HK-2 (cell line): ENCODE measurements at regions not wholly inside any gene's neighbourhood (a gene's known extent, or its start where the extent isn't known, plus 50 kb on each side); places are given as distances from the start of the nearest gene placed in this dataset.
"Not testable (repeated sequence)": the region's sequence is repeated elsewhere in the genome, so short reads cannot be mapped to it uniquely, and the experiment has no call there.

Source experiments
- DNase-seq: peaks from one replicate; pipeline ENCODE4 v3.0.0-alpha.2; 2018; ENCODE audit not compliant: unreplicated experiment

- DNase-seq, result not testable (repeated sequence)
These were observed 258.6 kb upstream of the GOT2 start for GRCh38 chr16:58992755-58993154.

- DNase-seq, result not testable (repeated sequence)
These were observed 249.3 kb upstream of the GOT2 start for GRCh38 chr16:58983181-58983965.

- DNase-seq, result no peak
These were observed 236.7 kb upstream of the GOT2 start for GRCh38 chr16:58970775-58971174.

- no peak for DNase-seq
These were observed 229.4 kb upstream of the GOT2 start for GRCh38 chr16:58963479-58963878.

GRCh38 chr16:58962811-58963210 lies 228.7 kb upstream of the GOT2 start:
- DNase-seq, result no peak

- DNase-seq, result no peak
These were observed 226.4 kb upstream of the GOT2 start for GRCh38 chr16:58960484-58960883.

- DNase-seq, result no peak
These were observed 225.9 kb upstream of the GOT2 start for GRCh38 chr16:58960034-58960433.

- no peak for DNase-seq
These were observed 224.6 kb upstream of the GOT2 start for GRCh38 chr16:58958749-58959148.

GRCh38 chr16:58948244-58948643 lies 214.1 kb upstream of the GOT2 start:
- DNase-seq, result no peak

GRCh38 chr16:58940609-58941008 lies 206.5 kb upstream of the GOT2 start:
- DNase-seq, result no peak

GRCh38 chr16:58938811-58939210 lies 204.7 kb upstream of the GOT2 start:
- no peak for DNase-seq

GRCh38 chr16:58937661-58938060 lies 203.5 kb upstream of the GOT2 start:
- no peak for DNase-seq

GRCh38 chr16:58933186-58933585 lies 199.1 kb upstream of the GOT2 start:
- DNase-seq, result no peak

GRCh38 chr16:58931436-58931835 lies 197.3 kb upstream of the GOT2 start:
- no peak for DNase-seq

- DNase-seq, result no peak
These were observed 189.0 kb upstream of the GOT2 start for GRCh38 chr16:58923094-58923493.

- no peak for DNase-seq
These were observed 179.3 kb upstream of the GOT2 start for GRCh38 chr16:58913456-58913855.

GRCh38 chr16:58912571-58912970 lies 178.5 kb upstream of the GOT2 start:
- no peak for DNase-seq

- no peak for DNase-seq
These were observed 173.0 kb upstream of the GOT2 start for GRCh38 chr16:58906981-58907715.

GRCh38 chr16:58904291-58904690 lies 170.2 kb upstream of the GOT2 start:
- no peak for DNase-seq

GRCh38 chr16:58889516-58889915 lies 155.4 kb upstream of the GOT2 start:
- no peak for DNase-seq

- no peak for DNase-seq
These were observed 151.5 kb upstream of the GOT2 start for GRCh38 chr16:58885528-58886170.

GRCh38 chr16:58884141-58884540 lies 150.0 kb upstream of the GOT2 start:
- no peak for DNase-seq

GRCh38 chr16:58883131-58883530 lies 149.0 kb upstream of the GOT2 start:
- no peak for DNase-seq
